HG03175 (cell line): ENCODE measurements at regions not wholly inside any gene's neighbourhood (a gene's known extent, or its start where the extent isn't known, plus 50 kb on each side); places are given as distances from the start of the nearest gene placed in this dataset.

Experiments used
- ATAC-seq: cut with Tn5 transposase; IDR thresholded peaks from one replicate; pipeline ENCODE4 v1.9.1; 2021; ENCODE audit warnings: mild to moderate bottlenecking, moderate library complexity; ENCODE audit not compliant: unreplicated experiment

GRCh38 chr4:73001885-73002284, 67.6 kb downstream of the COX18 start:
- no peak for ATAC-seq

GRCh38 chr4:72997409-72997808, 72.1 kb downstream of the COX18 start:
- ATAC-seq = no peak

- ATAC-seq = no peak
Observed at GRCh38 chr4:72994670-72995069, 74.8 kb downstream of the COX18 start.

- no peak for ATAC-seq
Observed at GRCh38 chr4:72993876-72994275, 75.6 kb downstream of the COX18 start.

- ATAC-seq = no peak
Observed at GRCh38 chr4:72991873-72992272, 77.6 kb downstream of the COX18 start.

- ATAC-seq = no peak
Observed at GRCh38 chr4:72987741-72988729, 81.5 kb downstream of the COX18 start.

GRCh38 chr4:72984351-72984750, 85.2 kb downstream of the COX18 start:
- no peak for ATAC-seq

GRCh38 chr4:72983709-72984108, 85.8 kb downstream of the COX18 start:
- no peak for ATAC-seq

GRCh38 chr4:72977936-72978485, 91.5 kb downstream of the COX18 start:
- no peak for ATAC-seq

GRCh38 chr4:72975488-72975784, 94.1 kb downstream of the COX18 start:
- no peak for ATAC-seq

GRCh38 chr4:72974694-72975487, 94.6 kb downstream of the COX18 start:
- ATAC-seq = no peak

GRCh38 chr4:72971572-72971971, 97.9 kb downstream of the COX18 start:
- ATAC-seq = no peak

- no peak for ATAC-seq
Observed at GRCh38 chr4:72970756-72971155, 98.8 kb downstream of the COX18 start.

- ATAC-seq = no peak
Observed at GRCh38 chr4:72969976-72970375, 99.5 kb downstream of the COX18 start.

GRCh38 chr4:72966652-72967051, 102.9 kb downstream of the COX18 start:
- ATAC-seq = peak; percentile 56

- ATAC-seq = no peak
Observed at GRCh38 chr4:72959411-72959810, 110.1 kb downstream of the COX18 start.

- ATAC-seq = no peak
Observed at GRCh38 chr4:72954811-72955210, 114.7 kb downstream of the COX18 start.

GRCh38 chr4:72953571-72953970, 115.9 kb downstream of the COX18 start:
- ATAC-seq = no peak

- ATAC-seq = no peak
Observed at GRCh38 chr4:72951628-72952027, 117.9 kb downstream of the COX18 start.

GRCh38 chr4:72951147-72951546, 118.4 kb downstream of the COX18 start:
- no peak for ATAC-seq

- no peak for ATAC-seq
Observed at GRCh38 chr4:72948080-72948479, 121.4 kb downstream of the COX18 start.
